Adipocyte (in vitro differentiated cells): ENCODE measurements at regions not wholly inside any gene's neighbourhood (a gene's known extent, or its start where the extent isn't known, plus 50 kb on each side); places are given as distances from the start of the nearest gene placed in this dataset.
A peak's percentile ranks its signal among the peaks of the same experiment; 100 is the strongest.

ENCODE experiments used
- DNase-seq: peaks from one replicate; pipeline ENCODE4 v3.0.0-alpha.2; 2015; ENCODE audit warnings: low read depth
- H3K27me3 ChIP-seq: replicated peaks from 2 replicates; pipeline ENCODE4 v1.7.0; 2013; ENCODE audit warnings: mild to moderate bottlenecking, low read length, moderate library complexity; ENCODE audit not compliant: control insufficient read depth, insufficient read depth
- H3K36me3 ChIP-seq: 2 replicates; pipeline ENCODE4 v1.7.0; 2013; ENCODE audit warnings: low read length, mild to moderate bottlenecking, moderate library complexity; ENCODE audit not compliant: control insufficient read depth, insufficient read depth, severe bottlenecking
- H3K4me1 ChIP-seq: 2 replicates; pipeline ENCODE4 v1.7.0; 2013; ENCODE audit warnings: mild to moderate bottlenecking, low read length, moderate library complexity; ENCODE audit not compliant: control insufficient read depth, insufficient read depth
- H3K4me3 ChIP-seq: 2 replicates; pipeline ENCODE4 v1.7.0; 2013; ENCODE audit warnings: mild to moderate bottlenecking, low read length, moderate library complexity
- H3K9ac ChIP-seq: 2 replicates; pipeline ENCODE4 v1.7.0; 2013; ENCODE audit warnings: mild to moderate bottlenecking, low read length, moderate library complexity
- H3K9me3 ChIP-seq: 2 replicates; pipeline ENCODE4 v1.7.0; 2013; ENCODE audit warnings: mild to moderate bottlenecking, low read length, moderate library complexity; ENCODE audit not compliant: control insufficient read depth

DNA sequence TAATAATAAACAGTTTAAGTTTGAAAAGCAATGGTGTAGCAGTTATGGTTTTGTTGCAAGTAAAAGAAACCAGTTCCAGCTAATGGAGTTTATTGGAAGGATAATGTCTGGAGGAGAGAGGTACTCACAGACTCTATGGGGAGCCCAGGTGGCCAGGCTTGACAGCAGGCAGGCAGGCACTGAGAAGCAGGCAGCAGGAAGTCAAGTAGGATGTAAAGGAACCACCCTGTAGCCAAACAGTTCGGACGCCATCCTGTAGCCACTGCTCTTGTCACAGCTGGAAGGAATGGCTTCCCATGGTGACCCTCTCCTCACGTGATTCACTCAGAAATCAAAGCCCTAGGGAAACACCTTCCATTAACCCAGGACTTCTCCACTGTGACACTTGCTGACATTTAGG, 96.7 kb upstream of the MC3R start:
- H3K9ac ChIP-seq, result no peak overlapping the region
- no peaks in the 10 kb centered on the region for H3K27me3 ChIP-seq
- no peaks in the 10 kb centered on the region for H3K9me3 ChIP-seq
- no peak overlapping the region for H3K4me3 ChIP-seq
- no peaks in the 10 kb centered on the region for H3K4me1 ChIP-seq
- no peak for DNase-seq
- no peaks in the 10 kb centered on the region for H3K36me3 ChIP-seq

DNA sequence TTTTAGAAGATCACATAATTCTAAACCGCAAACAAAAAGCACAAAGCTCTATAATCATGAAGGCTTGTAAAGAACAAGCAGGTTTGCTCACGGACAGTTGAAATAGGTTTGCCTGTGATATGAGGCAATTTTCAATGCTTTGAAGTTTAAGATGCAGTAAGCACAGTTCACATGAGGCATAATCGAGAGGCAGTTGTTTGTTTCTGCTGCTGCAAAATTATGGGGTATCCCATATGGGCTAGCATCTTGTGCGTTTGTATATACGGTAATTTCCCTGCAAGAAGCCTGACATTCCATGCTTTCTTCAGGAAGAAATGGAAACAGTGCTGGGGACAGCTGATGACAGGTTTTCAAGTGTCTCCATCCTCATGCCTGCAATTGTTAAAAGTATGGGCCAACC, 94.6 kb upstream of the MC3R start:
- Histone ChIP-seq H3K4me3 (no peak overlapping the region), H3K27me3 (no peaks in the 10 kb centered on the region), H3K36me3 (no peaks in the 10 kb centered on the region), H3K4me1 (no peaks in the 10 kb centered on the region), H3K9me3 (no peaks in the 10 kb centered on the region), H3K9ac (no peak overlapping the region)
- DNase-seq, result no peak

- Histone ChIP-seq H3K27me3 (no peaks in the 10 kb centered on the region), H3K4me3 (no peak overlapping the region), H3K4me1 (no peaks in the 10 kb centered on the region), H3K9me3 (no peaks in the 10 kb centered on the region), H3K9ac (no peak overlapping the region), H3K36me3 (no peaks in the 10 kb centered on the region)
- DNase-seq, result no peak
Measured at GRCh38 chr20:56155625-56156024, 92.9 kb upstream of the MC3R start.

GRCh38 chr20:56157530-56158203, 90.9 kb upstream of the MC3R start:
- DNase-seq, result no peak
- no peak overlapping the region for H3K9ac ChIP-seq
- no peaks in the 10 kb centered on the region for H3K36me3 ChIP-seq
- H3K27me3 ChIP-seq, result no peaks in the 10 kb centered on the region
- H3K4me1 ChIP-seq, result no peaks in the 10 kb centered on the region
- H3K9me3 ChIP-seq, result no peaks in the 10 kb centered on the region
- no peak overlapping the region for H3K4me3 ChIP-seq

DNA sequence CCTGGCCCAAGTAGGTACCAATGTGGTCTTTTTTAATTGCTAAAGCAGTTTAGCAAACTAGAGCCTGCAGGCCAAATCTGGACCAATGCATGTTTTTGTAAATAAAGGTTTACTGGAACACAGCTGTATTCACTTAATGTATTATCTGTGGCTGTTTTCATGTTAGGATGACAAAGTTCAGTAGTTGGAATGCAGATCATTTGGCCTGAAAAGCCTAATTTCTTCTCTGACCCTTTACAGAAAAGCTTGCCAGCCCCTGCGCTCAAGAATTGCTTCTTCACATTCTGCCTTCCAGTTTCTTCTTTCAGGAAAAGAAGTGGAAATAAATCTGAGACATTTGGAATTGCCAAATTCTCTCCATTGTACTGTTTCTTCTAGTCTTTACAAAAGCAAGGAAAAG, 90.0 kb upstream of the MC3R start:
- H3K4me1 ChIP-seq, result no peaks in the 10 kb centered on the region
- H3K9ac ChIP-seq, result no peak overlapping the region
- H3K36me3 ChIP-seq, result no peaks in the 10 kb centered on the region
- no peaks in the 10 kb centered on the region for H3K9me3 ChIP-seq
- no peak for DNase-seq
- no peak overlapping the region for H3K4me3 ChIP-seq
- no peaks in the 10 kb centered on the region for H3K27me3 ChIP-seq

DNA sequence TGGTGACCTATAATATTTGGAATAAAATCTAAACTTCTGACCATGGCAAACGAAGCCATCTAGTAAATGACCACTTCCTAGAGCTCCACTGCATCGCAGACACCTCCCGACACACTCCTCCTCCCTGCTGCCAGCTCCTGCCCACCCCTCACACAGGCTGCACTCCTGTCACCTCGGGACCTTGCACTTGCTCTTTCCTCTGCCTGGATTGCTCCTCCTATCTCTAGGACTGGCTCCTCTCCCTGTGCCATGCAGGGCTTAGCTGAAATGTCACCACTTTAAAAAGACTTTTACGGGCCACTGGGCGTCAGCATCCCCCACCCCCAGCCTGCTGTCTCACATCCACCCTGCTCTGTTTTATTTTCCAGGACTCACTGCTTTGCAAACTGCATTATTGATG, 87.6 kb upstream of the MC3R start:
- H3K4me3 ChIP-seq, result no peak overlapping the region
- H3K36me3 ChIP-seq, result no peaks in the 10 kb centered on the region
- no peak for DNase-seq
- no peaks in the 10 kb centered on the region for H3K27me3 ChIP-seq
- H3K4me1 ChIP-seq, result no peaks in the 10 kb centered on the region
- no peak overlapping the region for H3K9ac ChIP-seq
- no peaks in the 10 kb centered on the region for H3K9me3 ChIP-seq

DNA sequence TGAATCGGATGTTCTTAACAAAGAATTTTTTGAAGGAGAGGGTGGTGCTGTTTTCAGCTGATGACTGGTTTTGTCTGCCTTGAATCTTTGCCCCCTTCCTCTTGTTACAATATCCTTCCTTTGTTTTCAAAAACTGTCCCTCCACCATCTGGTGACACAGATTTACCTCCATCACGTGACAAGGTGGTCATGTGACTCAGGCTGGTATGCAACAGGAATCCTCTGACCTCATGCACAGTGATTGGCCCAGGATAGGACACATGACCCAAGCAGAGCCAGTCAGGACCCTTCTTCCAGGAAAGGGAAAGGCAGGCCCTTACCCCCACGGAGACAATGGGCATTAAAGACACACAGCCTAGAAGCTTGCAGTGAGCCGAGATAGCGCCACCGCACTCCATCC, 84.7 kb upstream of the MC3R start:
- H3K4me1 ChIP-seq, result no peaks in the 10 kb centered on the region
- H3K36me3 ChIP-seq, result no peaks in the 10 kb centered on the region
- no peak overlapping the region for H3K4me3 ChIP-seq
- no peaks in the 10 kb centered on the region for H3K27me3 ChIP-seq
- no peak for DNase-seq
- H3K9me3 ChIP-seq, result no peaks in the 10 kb centered on the region
- H3K9ac ChIP-seq, result no peak overlapping the region

GRCh38 chr20:56166781-56167465, 81.6 kb upstream of the MC3R start:
- Histone ChIP-seq H3K36me3 (no peaks in the 10 kb centered on the region), H3K9ac (no peak overlapping the region), H3K9me3 (no peaks in the 10 kb centered on the region), H3K4me3 (no peak overlapping the region), H3K27me3 (no peaks in the 10 kb centered on the region), H3K4me1 (no peaks in the 10 kb centered on the region)
- no peak for DNase-seq

DNA sequence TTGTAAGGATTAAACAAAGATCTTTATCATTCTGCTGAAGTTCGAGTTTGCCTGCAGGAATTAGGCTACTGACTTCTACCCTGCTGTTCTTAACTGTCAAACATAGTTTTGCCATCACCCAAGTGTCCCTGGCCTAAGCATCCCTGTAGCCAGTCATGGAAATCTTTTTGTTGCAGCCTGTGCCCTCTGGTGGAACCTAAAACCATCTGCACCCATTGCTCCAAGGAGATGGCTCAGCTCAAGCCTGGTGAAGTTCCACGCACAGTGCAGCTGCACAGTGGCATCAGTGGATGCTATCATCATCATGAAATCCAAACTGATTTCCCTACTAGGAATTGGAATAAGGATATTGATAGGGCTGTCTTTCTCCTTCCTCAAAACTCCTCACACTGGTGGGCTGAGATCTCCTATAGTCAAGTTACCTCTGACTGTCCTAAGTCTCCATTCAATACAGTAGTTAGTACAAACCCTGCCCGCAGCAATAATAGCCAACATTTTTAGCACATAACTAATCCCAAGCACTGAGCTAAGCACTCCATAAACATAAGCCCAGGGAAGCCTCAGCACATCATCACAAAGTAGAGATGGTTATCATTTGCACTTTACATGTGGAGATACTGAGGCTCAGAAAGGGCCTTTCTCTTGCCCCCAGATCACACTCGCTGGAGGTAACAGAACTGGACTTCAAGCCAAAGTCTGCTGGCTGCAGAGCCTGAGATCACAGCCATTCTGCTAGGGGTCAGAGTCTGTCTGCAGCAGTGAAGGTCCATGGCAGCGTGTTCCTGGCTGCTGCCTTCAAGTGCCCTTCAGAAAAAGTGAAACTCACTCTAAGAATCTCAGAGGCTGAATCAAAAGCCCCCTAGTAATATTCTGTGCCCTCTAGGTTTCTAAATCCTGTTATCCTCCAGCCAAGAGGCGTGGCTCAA, 77.2 kb upstream of the MC3R start:
- no peaks in the 10 kb centered on the region for H3K27me3 ChIP-seq
- H3K36me3 ChIP-seq, result no peaks in the 10 kb centered on the region
- no peaks in the 10 kb centered on the region for H3K9me3 ChIP-seq
- no peak overlapping the region for H3K4me3 ChIP-seq
- H3K4me1 ChIP-seq, result no peaks in the 10 kb centered on the region
- DNase-seq, result peak; percentile 5
- no peak overlapping the region for H3K9ac ChIP-seq

DNA sequence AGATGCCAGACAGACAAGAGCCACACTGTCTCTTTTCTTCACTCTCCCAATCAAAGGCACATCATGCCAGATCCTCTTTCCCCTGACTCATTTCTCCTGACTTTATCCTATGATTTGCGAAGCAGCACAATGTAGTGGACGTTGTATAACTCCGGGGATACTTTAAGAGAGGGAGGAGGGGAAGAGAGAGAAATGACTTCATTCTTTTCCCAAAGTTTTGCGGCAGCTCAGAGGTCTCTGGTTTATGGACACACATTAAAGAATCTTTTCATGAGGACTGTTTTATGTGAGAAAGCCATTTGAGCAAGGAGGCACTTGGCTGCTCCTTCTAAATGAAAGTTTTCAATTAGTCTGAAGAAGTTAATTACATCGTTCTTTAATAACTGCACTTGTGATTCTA, 75.1 kb upstream of the MC3R start:
- no peak overlapping the region for H3K9ac ChIP-seq
- H3K27me3 ChIP-seq, result no peaks in the 10 kb centered on the region
- no peak for DNase-seq
- no peaks in the 10 kb centered on the region for H3K4me1 ChIP-seq
- no peaks in the 10 kb centered on the region for H3K9me3 ChIP-seq
- no peaks in the 10 kb centered on the region for H3K36me3 ChIP-seq
- H3K4me3 ChIP-seq, result no peak overlapping the region

- no peaks in the 10 kb centered on the region for H3K27me3 ChIP-seq
- H3K9ac ChIP-seq, result no peak overlapping the region
- no peak overlapping the region for H3K4me3 ChIP-seq
- no peak for DNase-seq
- no peaks in the 10 kb centered on the region for H3K9me3 ChIP-seq
- H3K36me3 ChIP-seq, result no peaks in the 10 kb centered on the region
- no peaks in the 10 kb centered on the region for H3K4me1 ChIP-seq
Measured at GRCh38 chr20:56174416-56174815, 74.1 kb upstream of the MC3R start.
